ENCODE measurements at regions not wholly inside any gene's neighbourhood (a gene's known extent, or its start where the extent isn't known, plus 50 kb on each side); places are given as distances from the start of the nearest gene placed in this dataset.

- Histone ChIP-seq H3K27ac (no peak overlapping the region), H3K4me1 (no peaks in the 10 kb centered on the region), H3K36me3 (no peaks in the 10 kb centered on the region), H3K9me3 (no peaks in the 10 kb centered on the region), H3K27me3 (peaks cover 3% of the 10 kb centered on the region), H3K4me3 (no peak overlapping the region)
- no peak for DNase-seq (ENCODE audit: low spot score in 2 of 2)
- 62% methylated on average over 3 of the region's 3 CpGs for WGBS
- no peak for TF ChIP-seq EP300 (IDR thresholded peaks at IDR 0.05)
- TF ChIP-seq CTCF (IDR thresholded peaks at IDR 0.05): no peak
- TF ChIP-seq POLR2A (IDR thresholded peaks at IDR 0.05): no peak
- no peak for TF ChIP-seq POLR2AphosphoS5 (IDR thresholded peaks at IDR 0.05)
These were observed 102.9 kb upstream of the TNIP3 start for GRCh38 chr4:121266982-121267381.

GRCh38 chr4:121256887-121257466 lies 92.9 kb upstream of the TNIP3 start:
- H3K36me3 ChIP-seq: no peaks in the 10 kb centered on the region

GRCh38 chr4:121255986-121256750 lies 92.0 kb upstream of the TNIP3 start:
- Histone ChIP-seq H3K9me3 (no peaks in the 10 kb centered on the region), H3K27ac (no peak overlapping the region), H3K4me1 (no peaks in the 10 kb centered on the region), H3K36me3 (no peaks in the 10 kb centered on the region), H3K4me3 (no peak overlapping the region), H3K27me3 (no peaks in the 10 kb centered on the region)
- TF ChIP-seq CTCF (IDR thresholded peaks at IDR 0.05) (no peak), POLR2A (IDR thresholded peaks at IDR 0.05) (no peak), POLR2AphosphoS5 (IDR thresholded peaks at IDR 0.05) (no peak), EP300 (IDR thresholded peaks at IDR 0.05) (no peak)
- DNase-seq (ENCODE audit: low spot score in 2 of 2): no peak

More at GRCh38 chr4:121256887-121257466, 92.9 kb upstream of the TNIP3 start:
- TF ChIP-seq CTCF (IDR thresholded peaks at IDR 0.05): no peak
- TF ChIP-seq POLR2AphosphoS5 (IDR thresholded peaks at IDR 0.05): no peak
- no peak for TF ChIP-seq EP300 (IDR thresholded peaks at IDR 0.05)
- TF ChIP-seq POLR2A (IDR thresholded peaks at IDR 0.05): no peak
- WGBS: 88% methylated on average over 3 of the region's 3 CpGs
- no peak for DNase-seq (ENCODE audit: low spot score in 2 of 2)
- Histone ChIP-seq H3K27ac (no peak overlapping the region), H3K9me3 (no peaks in the 10 kb centered on the region), H3K4me1 (no peaks in the 10 kb centered on the region), H3K27me3 (no peaks in the 10 kb centered on the region), H3K4me3 (no peak overlapping the region)

- no peak for DNase-seq (ENCODE audit: low spot score in 2 of 2)
- Histone ChIP-seq H3K27ac (no peak overlapping the region), H3K4me3 (no peak overlapping the region), H3K9me3 (no peaks in the 10 kb centered on the region), H3K4me1 (no peaks in the 10 kb centered on the region), H3K36me3 (no peaks in the 10 kb centered on the region), H3K27me3 (no peaks in the 10 kb centered on the region)
- WGBS: 79% methylated on average over 2 of the region's 2 CpGs
- no peak for TF ChIP-seq POLR2A (IDR thresholded peaks at IDR 0.05)
- TF ChIP-seq EP300 (IDR thresholded peaks at IDR 0.05): no peak
- no peak for TF ChIP-seq POLR2AphosphoS5 (IDR thresholded peaks at IDR 0.05)
- TF ChIP-seq CTCF (IDR thresholded peaks at IDR 0.05): no peak
These were observed 89.8 kb upstream of the TNIP3 start for GRCh38 chr4:121253961-121254360.

- Histone ChIP-seq H3K4me1 (no peaks in the 10 kb centered on the region), H3K36me3 (no peaks in the 10 kb centered on the region), H3K4me3 (no peak overlapping the region), H3K27ac (no peak overlapping the region), H3K27me3 (no peaks in the 10 kb centered on the region), H3K9me3 (no peaks in the 10 kb centered on the region)
- peak in 1 of 2 donors; percentile 67 for DNase-seq (ENCODE audit: low spot score in 2 of 2)
- 20% methylated on average over 3 of the region's 3 CpGs for WGBS
- TF ChIP-seq CTCF (IDR thresholded peaks at IDR 0.05): peak; percentile 56 to 58
- no peak for TF ChIP-seq POLR2A (IDR thresholded peaks at IDR 0.05)
- TF ChIP-seq EP300 (IDR thresholded peaks at IDR 0.05): no peak
- TF ChIP-seq POLR2AphosphoS5 (IDR thresholded peaks at IDR 0.05): no peak
These were observed 88.2 kb upstream of the TNIP3 start for GRCh38 chr4:121252224-121252806.
